ENCODE measurements at regions not wholly inside any gene's neighbourhood (a gene's known extent, or its start where the extent isn't known, plus 50 kb on each side); places are given as distances from the start of the nearest gene placed in this dataset.

- Histone ChIP-seq H4K20me1 (ENCODE audit: insufficient read depth, poor library complexity, severe bottlenecking) (no peaks in the 10 kb centered on the region), H3K4me1 (ENCODE audit: insufficient read depth) (no peaks in the 10 kb centered on the region), H3K4me2 (no peak overlapping the region), H3K27me3 (no peaks in the 10 kb centered on the region), H3K36me3 (replicated peaks; ENCODE audit: insufficient read depth, low read depth) (no peaks in the 10 kb centered on the region), H3K9me2 (replicated peaks; ENCODE audit: insufficient read depth) (no peaks in the 10 kb centered on the region), H2AFZ (no peak overlapping the region), H3K79me2 (no peaks in the 10 kb centered on the region), H3K9me3 (ENCODE audit: low read depth) (no peaks in the 10 kb centered on the region), H3K4me3 (no peak overlapping the region), H3K27ac (no peak overlapping the region)
- 18% methylated on average over 1 of the region's 1 CpG for WGBS (ENCODE audit: low lambda C conversion rate, missing lambda C conversion rate)
- TF ChIP-seq EZH2phosphoT487 (IDR thresholded peaks at IDR 0.05; ENCODE audit: low read depth, severe bottlenecking, unreplicated experiment) (no peak), EZH2 (IDR thresholded peaks at IDR 0.05; ENCODE audit: borderline replicate concordance) (no peak), CTCF (IDR thresholded peaks at IDR 0.05; ENCODE audit: poor library complexity) (peak; percentile 65)
- DNase-seq (ENCODE audit: low spot score) = peak; percentile 48
Observed at GRCh38 chr2:209331291-209331844, 92.5 kb upstream of the MAP2 start.

- TF ChIP-seq EZH2 (IDR thresholded peaks at IDR 0.05; ENCODE audit: borderline replicate concordance) = no peak
- TF ChIP-seq CTCF (IDR thresholded peaks at IDR 0.05; ENCODE audit: poor library complexity) = peak; percentile 91
- no peak for TF ChIP-seq EZH2phosphoT487 (IDR thresholded peaks at IDR 0.05; ENCODE audit: low read depth, severe bottlenecking, unreplicated experiment)
- Histone ChIP-seq H2AFZ (no peak overlapping the region), H3K36me3 (replicated peaks; ENCODE audit: insufficient read depth, low read depth) (no peaks in the 10 kb centered on the region), H3K27ac (no peak overlapping the region), H3K9me3 (ENCODE audit: low read depth) (no peaks in the 10 kb centered on the region), H4K20me1 (ENCODE audit: insufficient read depth, poor library complexity, severe bottlenecking) (no peaks in the 10 kb centered on the region), H3K79me2 (no peaks in the 10 kb centered on the region), H3K4me3 (no peak overlapping the region), H3K4me2 (peak overlapping the region; percentile 26), H3K4me1 (ENCODE audit: insufficient read depth) (no peaks in the 10 kb centered on the region), H3K27me3 (no peaks in the 10 kb centered on the region), H3K9me2 (replicated peaks; ENCODE audit: insufficient read depth) (no peaks in the 10 kb centered on the region)
- 13% methylated on average over 7 of the region's 7 CpGs for WGBS (ENCODE audit: low lambda C conversion rate, missing lambda C conversion rate)
- peak; percentile 77 for DNase-seq (ENCODE audit: low spot score)
Observed at GRCh38 chr2:209334188-209335017, 89.4 kb upstream of the MAP2 start.

GRCh38 chr2:209340522-209340921, 83.3 kb upstream of the MAP2 start:
- 65% methylated on average over 2 of the region's 2 CpGs for WGBS (ENCODE audit: low lambda C conversion rate, missing lambda C conversion rate)
- no peak for DNase-seq (ENCODE audit: low spot score)
- H3K9me3 ChIP-seq (ENCODE audit: low read depth) = no peaks in the 10 kb centered on the region
- TF ChIP-seq CTCF (IDR thresholded peaks at IDR 0.05; ENCODE audit: poor library complexity) (no peak), EZH2phosphoT487 (IDR thresholded peaks at IDR 0.05; ENCODE audit: low read depth, severe bottlenecking, unreplicated experiment) (no peak), EZH2 (IDR thresholded peaks at IDR 0.05; ENCODE audit: borderline replicate concordance) (no peak)
- H4K20me1 ChIP-seq (ENCODE audit: insufficient read depth, poor library complexity, severe bottlenecking) = no peaks in the 10 kb centered on the region
- no peak overlapping the region for H3K4me2 ChIP-seq
- H3K27me3 ChIP-seq = no peaks in the 10 kb centered on the region
- H3K4me1 ChIP-seq (ENCODE audit: insufficient read depth) = no peaks in the 10 kb centered on the region
- H3K9me2 ChIP-seq (replicated peaks; ENCODE audit: insufficient read depth) = no peaks in the 10 kb centered on the region
- no peaks in the 10 kb centered on the region for H3K36me3 ChIP-seq (replicated peaks; ENCODE audit: insufficient read depth, low read depth)
- no peak overlapping the region for H3K27ac ChIP-seq
- no peak overlapping the region for H3K4me3 ChIP-seq
- no peaks in the 10 kb centered on the region for H3K79me2 ChIP-seq
- H2AFZ ChIP-seq = no peak overlapping the region
